ENCODE measurements at regions not wholly inside any gene's neighbourhood (a gene's known extent, or its start where the extent isn't known, plus 50 kb on each side); places are given as distances from the start of the nearest gene placed in this dataset.

GRCh38 chr4:38266616-38267015, 306.4 kb downstream of the PTTG2 start:
- Histone ChIP-seq H3K4me3 (ENCODE audit: low read length) (no peak overlapping the region), H3K27me3 (ENCODE audit: control insufficient read depth, insufficient read depth, low read length, poor library complexity, severe bottlenecking) (no peaks in the 10 kb centered on the region), H3K36me3 (ENCODE audit: control insufficient read depth, insufficient read depth, low read length) (no peaks in the 10 kb centered on the region), H3K9me3 (ENCODE audit: control insufficient read depth, low read length) (no peaks in the 10 kb centered on the region), H3K9ac (ENCODE audit: extremely low read depth, low read length, poor library complexity, severe bottlenecking) (no peak overlapping the region), H3K27ac (ENCODE audit: low read depth, low read length) (no peak overlapping the region), H3K4me1 (ENCODE audit: control insufficient read depth, insufficient read depth, low read length) (no peaks in the 10 kb centered on the region)
- Mint-ChIP-seq H3K27ac (no peak overlapping the region), H3K27me3 (ENCODE audit: insufficient read depth) (no peaks in the 10 kb centered on the region), H3K9me3 (peaks cover 8% of the 10 kb centered on the region), H3K36me3 (ENCODE audit: low read depth) (no peaks in the 10 kb centered on the region), H3K4me1 (no peaks in the 10 kb centered on the region), H3K4me3 (no peak overlapping the region)
- TF ChIP-seq, protein P1, sequence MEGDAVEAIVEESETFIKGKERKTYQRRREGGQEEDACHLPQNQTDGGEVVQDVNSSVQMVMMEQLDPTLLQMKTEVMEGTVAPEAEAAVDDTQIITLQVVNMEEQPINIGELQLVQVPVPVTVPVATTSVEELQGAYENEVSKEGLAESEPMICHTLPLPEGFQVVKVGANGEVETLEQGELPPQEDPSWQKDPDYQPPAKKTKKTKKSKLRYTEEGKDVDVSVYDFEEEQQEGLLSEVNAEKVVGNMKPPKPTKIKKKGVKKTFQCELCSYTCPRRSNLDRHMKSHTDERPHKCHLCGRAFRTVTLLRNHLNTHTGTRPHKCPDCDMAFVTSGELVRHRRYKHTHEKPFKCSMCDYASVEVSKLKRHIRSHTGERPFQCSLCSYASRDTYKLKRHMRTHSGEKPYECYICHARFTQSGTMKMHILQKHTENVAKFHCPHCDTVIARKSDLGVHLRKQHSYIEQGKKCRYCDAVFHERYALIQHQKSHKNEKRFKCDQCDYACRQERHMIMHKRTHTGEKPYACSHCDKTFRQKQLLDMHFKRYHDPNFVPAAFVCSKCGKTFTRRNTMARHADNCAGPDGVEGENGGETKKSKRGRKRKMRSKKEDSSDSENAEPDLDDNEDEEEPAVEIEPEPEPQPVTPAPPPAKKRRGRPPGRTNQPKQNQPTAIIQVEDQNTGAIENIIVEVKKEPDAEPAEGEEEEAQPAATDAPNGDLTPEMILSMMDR (conservative IDR thresholded peaks at IDR 0.05): no peak
- 82 to 89% methylated on average over 3 to 4 of the region's 4 CpGs for WGBS, 2 experiments (ENCODE audit: insufficient coverage in 1 of 2, insufficient read length in 1 of 2)
- no peak for DNase-seq

DNA sequence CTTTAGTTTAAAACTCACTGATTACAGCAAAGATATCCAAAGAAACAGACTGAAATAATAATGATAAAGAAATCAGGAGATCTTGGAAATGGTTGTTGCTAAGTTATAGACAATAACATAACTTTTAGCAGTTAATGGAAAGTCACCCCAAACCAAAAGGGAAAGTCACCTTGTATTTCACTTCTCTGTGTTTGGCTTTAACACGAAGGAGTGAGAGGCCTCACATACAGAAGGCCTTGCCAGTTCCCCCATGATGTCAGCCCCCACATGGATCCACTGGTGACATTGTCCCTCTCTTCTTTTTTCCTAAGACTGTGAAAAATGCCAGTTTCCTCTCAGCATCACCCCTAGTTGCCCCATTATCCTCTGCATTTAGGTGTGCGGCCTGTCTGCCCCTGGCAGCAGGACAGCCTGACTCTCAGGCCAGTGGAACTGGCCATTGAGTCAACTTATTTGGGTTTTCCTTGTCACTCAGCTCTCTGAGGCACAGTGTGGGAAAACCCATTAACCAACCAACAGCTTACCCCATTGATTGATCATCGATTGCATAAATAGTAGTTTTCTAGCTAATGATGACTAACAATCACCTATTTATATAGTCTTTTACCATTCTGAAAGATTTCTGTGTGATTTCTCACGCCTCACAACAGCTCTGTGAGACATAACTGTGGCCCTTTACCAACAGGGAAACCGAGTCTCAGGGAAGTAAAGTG, 308.1 kb downstream of the PTTG2 start:
- no peak overlapping the region for H3K4me3 ChIP-seq (ENCODE audit: low read length)
- no peaks in the 10 kb centered on the region for H3K36me3 ChIP-seq (ENCODE audit: control insufficient read depth, insufficient read depth, low read length)
- no peaks in the 10 kb centered on the region for H3K4me1 ChIP-seq (ENCODE audit: control insufficient read depth, insufficient read depth, low read length)
- Mint-ChIP-seq H3K36me3 (ENCODE audit: low read depth) (no peaks in the 10 kb centered on the region), H3K27me3 (ENCODE audit: insufficient read depth) (no peaks in the 10 kb centered on the region), H3K27ac (no peak overlapping the region), H3K4me1 (no peaks in the 10 kb centered on the region), H3K9me3 (peaks cover 8% of the 10 kb centered on the region), H3K4me3 (no peak overlapping the region)
- no peaks in the 10 kb centered on the region for H3K27me3 ChIP-seq (ENCODE audit: control insufficient read depth, insufficient read depth, low read length, poor library complexity, severe bottlenecking)
- H3K9ac ChIP-seq (ENCODE audit: extremely low read depth, low read length, poor library complexity, severe bottlenecking): no peak overlapping the region
- DNase-seq: no peak
- TF ChIP-seq, protein P1 (conservative IDR thresholded peaks at IDR 0.05): no peak
- H3K27ac ChIP-seq (ENCODE audit: low read depth, low read length): no peak overlapping the region
- no peaks in the 10 kb centered on the region for H3K9me3 ChIP-seq (ENCODE audit: control insufficient read depth, low read length)
- WGBS, 2 experiments (ENCODE audit: insufficient coverage in 1 of 2, insufficient read length in 1 of 2): 90 to 95% methylated on average over 4 to 5 of the region's 5 CpGs

DNA sequence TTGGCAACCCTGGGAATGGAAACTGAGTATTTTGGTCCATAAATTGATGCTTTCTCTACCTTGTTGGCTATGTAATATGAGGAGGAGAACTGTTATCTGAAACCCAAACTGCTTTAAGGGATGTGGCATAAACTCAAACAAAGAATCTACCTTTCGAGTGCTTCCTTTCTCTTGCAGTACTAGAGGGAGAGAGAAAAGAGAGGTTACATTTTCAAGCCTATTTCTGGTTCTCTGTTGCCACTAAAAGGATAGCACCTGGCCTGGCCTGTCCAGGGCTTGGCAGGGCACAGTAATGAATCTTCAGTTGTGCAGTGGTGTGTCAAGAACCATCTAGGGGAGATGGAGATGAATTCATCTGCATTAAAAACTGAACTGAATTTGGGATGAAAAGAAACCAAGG, 308.6 kb downstream of the PTTG2 start:
- Histone ChIP-seq H3K4me3 (ENCODE audit: low read length) (no peak overlapping the region), H3K9me3 (ENCODE audit: control insufficient read depth, low read length) (no peaks in the 10 kb centered on the region), H3K27ac (ENCODE audit: low read depth, low read length) (no peak overlapping the region), H3K36me3 (ENCODE audit: control insufficient read depth, insufficient read depth, low read length) (no peaks in the 10 kb centered on the region), H3K9ac (ENCODE audit: extremely low read depth, low read length, poor library complexity, severe bottlenecking) (no peak overlapping the region), H3K4me1 (ENCODE audit: control insufficient read depth, insufficient read depth, low read length) (no peaks in the 10 kb centered on the region), H3K27me3 (ENCODE audit: control insufficient read depth, insufficient read depth, low read length, poor library complexity, severe bottlenecking) (no peaks in the 10 kb centered on the region)
- H3K9me3 Mint-ChIP-seq: peaks cover 8% of the 10 kb centered on the region
- TF ChIP-seq, protein P1 (conservative IDR thresholded peaks at IDR 0.05): no peak
- H3K4me3 Mint-ChIP-seq: no peak overlapping the region
- no peak for DNase-seq
- no peaks in the 10 kb centered on the region for H3K27me3 Mint-ChIP-seq (ENCODE audit: insufficient read depth)
- no peaks in the 10 kb centered on the region for H3K4me1 Mint-ChIP-seq
- 95 to 100% methylated on average over 1 of the region's 1 CpG for WGBS, 2 experiments (ENCODE audit: insufficient coverage in 1 of 2, insufficient read length in 1 of 2)
- no peaks in the 10 kb centered on the region for H3K36me3 Mint-ChIP-seq (ENCODE audit: low read depth)
- no peak overlapping the region for H3K27ac Mint-ChIP-seq

All from endodermal cell (in vitro differentiated cells).